Endothelial cell of hepatic sinusoid (primary cell): ENCODE measurements at regions not wholly inside any gene's neighbourhood (a gene's known extent, or its start where the extent isn't known, plus 50 kb on each side); places are given as distances from the start of the nearest gene placed in this dataset.
"Not testable (repeated sequence)": the region's sequence is repeated elsewhere in the genome, so short reads cannot be mapped to it uniquely, and the experiment has no call there.

Experiments
- in situ Hi-C: cut with HindIII; loops from 2 replicates; pipeline ENCODE4 v1.10.0; 2017; ENCODE audit warnings: low sequenced_read_pairs

GRCh38 chr5:138702166-138703077, 50.8 kb upstream of the CTNNA1 start:
- in situ Hi-C loops, result loop anchor here (5.0 kb wide), 1 partner anchor 55 kb away; no protein-coding TSS in a partner anchor

DNA sequence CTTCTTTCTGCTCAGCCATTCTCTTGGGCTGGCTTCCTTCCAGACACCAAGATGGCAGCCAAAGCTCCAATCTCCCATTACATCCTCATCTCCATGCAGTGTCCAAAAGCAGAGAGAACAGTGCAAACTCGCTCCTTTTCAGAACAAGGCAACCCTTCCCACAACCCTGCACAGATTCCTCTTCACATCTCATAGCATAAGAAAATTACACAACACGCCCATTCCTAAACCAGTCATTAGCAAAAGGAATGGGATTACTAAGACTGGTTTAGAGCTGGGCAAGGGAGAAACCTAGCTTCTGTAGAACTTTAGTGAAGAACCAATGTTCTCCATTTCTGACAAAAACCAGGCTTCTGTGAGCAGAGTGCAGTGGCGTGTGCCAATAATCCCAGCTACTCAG, 51.5 kb upstream of the CTNNA1 start:
- in situ Hi-C loops, result loop anchor here (5.0 kb wide), 1 partner anchor 54 kb away; no protein-coding TSS in a partner anchor

DNA sequence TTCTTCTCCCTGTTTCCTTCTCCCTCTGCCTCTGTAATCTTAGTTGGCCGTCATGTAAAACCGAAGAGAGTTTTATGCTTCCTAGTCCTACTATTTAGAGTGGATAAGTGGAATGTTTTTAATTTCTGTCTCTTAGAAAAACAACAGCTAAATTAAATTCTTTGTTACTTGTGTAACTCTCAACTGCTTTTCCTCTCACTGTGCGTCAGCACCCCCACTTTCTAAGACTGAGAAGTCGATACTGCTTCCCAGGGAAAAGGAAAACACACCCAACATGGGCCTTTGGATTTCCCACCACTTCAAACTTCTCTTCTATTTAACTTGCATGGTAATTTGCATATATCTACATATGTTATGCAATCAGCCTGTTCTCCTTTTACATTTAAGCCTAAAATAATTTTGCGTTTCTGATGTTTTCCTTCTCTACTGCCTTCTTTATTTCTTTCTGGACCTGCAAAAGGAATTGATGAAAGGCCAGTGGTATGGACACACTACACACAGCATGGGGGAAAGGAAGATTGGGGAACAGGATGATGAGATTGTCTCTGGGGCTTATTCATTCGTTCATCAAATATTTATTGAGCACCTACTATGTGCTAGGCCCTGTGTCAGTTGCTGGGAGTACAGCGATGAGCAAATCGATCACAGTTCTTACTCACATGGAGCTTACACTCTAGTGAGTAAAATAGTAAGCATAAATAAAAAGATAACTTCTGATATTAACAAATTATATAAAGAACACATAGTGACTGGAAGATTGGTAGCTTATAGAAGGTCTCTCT, 52.5 kb upstream of the CTNNA1 start:
- in situ Hi-C loops, result loop anchor here (5.0 kb wide), 1 partner anchor 53 kb away; no protein-coding TSS in a partner anchor

GRCh38 chr5:138699482-138699881, 53.7 kb upstream of the CTNNA1 start:
- in situ Hi-C loops, result no loop called here

- in situ Hi-C loops, result no loop called here
Measured at GRCh38 chr5:138698713-138699112, 54.5 kb upstream of the CTNNA1 start.

GRCh38 chr5:138697720-138698360, 55.4 kb upstream of the CTNNA1 start:
- in situ Hi-C loops, result no loop called here

DNA sequence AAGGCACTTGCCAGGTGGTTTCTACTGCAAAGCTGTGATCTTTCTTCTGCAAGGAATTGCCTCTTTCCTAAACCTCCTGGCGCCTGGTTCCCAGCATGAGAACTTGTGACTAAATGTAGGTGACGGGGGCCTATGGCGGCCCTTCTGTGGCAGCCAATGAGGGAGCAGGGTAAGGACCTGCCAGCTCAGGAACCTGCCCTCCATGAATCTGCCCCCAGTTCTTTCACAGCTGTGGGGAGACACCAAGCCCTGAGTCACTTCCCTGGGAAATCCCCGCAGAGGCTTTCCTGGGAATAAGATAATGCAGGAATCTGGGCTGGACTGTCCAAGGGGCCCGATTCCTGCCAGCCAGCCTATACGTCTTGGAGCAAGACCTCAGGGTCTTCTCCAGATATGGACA, 56.7 kb upstream of the CTNNA1 start:
- in situ Hi-C loops, result no loop called here

- in situ Hi-C loops, result no loop called here
Measured at GRCh38 chr5:138695781-138696180, 57.4 kb upstream of the CTNNA1 start.

DNA sequence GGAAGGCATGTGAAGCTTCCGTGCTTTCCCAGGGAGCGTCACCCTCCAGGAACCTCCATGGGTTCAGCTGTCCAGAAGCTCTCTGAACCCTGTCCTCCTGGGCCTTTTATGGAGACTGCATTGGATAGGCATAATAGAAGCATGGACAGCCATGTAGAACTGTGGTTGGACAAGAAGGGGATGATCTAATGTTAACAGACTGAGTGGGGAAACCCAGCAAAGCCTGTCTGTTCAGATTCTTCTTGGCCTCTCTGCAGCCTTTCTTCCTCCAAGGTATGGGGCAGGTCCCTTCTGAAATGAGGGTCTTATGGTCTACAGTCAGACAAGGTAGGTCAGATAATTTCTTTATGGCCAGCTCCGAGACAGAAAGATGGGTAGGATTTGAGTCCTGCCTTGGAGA, 59.1 kb upstream of the CTNNA1 start:
- in situ Hi-C loops, result no loop called here

DNA sequence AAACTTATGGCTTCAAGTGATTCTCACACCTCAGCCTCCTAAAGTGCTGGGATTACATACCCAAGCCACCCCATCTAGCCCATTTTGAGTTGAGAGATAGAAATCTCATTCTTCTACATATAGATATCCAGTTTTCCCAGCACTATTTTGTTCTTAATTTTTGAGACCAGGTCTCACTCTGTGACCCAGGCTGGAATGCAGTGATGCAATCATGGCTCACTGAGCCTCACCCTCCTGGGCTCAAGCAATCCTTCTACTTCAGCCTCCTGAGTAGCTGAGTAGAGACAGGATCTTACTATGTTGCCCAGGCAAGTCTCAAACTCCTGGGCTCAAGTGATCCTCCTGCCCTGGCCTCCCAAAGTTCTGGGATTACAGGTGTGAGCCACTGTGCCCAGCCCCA, 60.9 kb upstream of the CTNNA1 start:
- in situ Hi-C loops, result no loop called here

DNA sequence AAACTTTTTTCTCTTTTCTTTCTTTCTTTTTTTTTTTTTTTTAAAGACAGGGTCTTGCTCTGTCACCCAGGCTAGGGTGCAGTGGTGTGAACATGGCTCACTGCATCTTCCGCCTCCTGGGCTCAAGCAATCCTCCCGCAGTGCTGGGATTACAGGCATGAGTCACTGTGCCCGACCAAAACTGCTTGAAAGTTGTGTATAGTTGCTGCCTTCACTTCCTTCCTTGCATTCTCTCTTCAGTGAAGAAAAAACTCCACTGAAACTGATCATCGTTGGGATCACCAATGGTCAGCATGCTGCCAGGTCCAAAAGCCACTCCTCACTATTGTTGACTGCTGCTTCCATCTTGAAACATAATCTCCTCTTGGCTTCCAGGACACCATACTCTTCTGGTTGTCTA, 66.6 kb upstream of the CTNNA1 start:
- in situ Hi-C loops, result no loop called here

- in situ Hi-C loops, result no loop called here
Measured at GRCh38 chr5:138685193-138685745, 68.0 kb upstream of the CTNNA1 start.

GRCh38 chr5:138682462-138682861, 70.8 kb upstream of the CTNNA1 start:
- in situ Hi-C loops, result not testable (repeated sequence)

DNA sequence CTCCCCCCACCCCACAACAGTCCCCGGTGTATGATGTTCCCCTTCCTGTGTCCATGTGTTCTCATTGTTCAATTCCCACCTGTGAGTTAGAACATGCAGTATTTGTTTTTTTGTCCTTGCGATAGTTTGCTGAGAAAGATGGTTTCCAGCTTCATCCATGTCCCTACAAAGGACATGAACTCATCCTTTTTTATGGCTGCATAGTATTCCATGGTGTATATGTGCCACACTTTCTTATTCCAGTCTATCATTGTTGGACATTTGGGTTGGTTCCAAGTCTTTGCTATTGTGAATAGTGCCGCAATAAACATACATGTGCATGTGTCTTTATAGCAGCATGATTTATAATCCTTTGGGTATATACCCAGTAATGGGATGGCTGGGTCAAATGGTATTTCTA, 74.4 kb upstream of the CTNNA1 start:
- in situ Hi-C loops, result not testable (repeated sequence)

- in situ Hi-C loops, result no loop called here
Measured at GRCh38 chr5:138677782-138678181, 75.4 kb upstream of the CTNNA1 start.

- in situ Hi-C loops, result no loop called here
Measured at GRCh38 chr5:138676556-138677193, 76.5 kb upstream of the CTNNA1 start.

- in situ Hi-C loops, result no loop called here
Measured at GRCh38 chr5:138676002-138676401, 77.2 kb upstream of the CTNNA1 start.

DNA sequence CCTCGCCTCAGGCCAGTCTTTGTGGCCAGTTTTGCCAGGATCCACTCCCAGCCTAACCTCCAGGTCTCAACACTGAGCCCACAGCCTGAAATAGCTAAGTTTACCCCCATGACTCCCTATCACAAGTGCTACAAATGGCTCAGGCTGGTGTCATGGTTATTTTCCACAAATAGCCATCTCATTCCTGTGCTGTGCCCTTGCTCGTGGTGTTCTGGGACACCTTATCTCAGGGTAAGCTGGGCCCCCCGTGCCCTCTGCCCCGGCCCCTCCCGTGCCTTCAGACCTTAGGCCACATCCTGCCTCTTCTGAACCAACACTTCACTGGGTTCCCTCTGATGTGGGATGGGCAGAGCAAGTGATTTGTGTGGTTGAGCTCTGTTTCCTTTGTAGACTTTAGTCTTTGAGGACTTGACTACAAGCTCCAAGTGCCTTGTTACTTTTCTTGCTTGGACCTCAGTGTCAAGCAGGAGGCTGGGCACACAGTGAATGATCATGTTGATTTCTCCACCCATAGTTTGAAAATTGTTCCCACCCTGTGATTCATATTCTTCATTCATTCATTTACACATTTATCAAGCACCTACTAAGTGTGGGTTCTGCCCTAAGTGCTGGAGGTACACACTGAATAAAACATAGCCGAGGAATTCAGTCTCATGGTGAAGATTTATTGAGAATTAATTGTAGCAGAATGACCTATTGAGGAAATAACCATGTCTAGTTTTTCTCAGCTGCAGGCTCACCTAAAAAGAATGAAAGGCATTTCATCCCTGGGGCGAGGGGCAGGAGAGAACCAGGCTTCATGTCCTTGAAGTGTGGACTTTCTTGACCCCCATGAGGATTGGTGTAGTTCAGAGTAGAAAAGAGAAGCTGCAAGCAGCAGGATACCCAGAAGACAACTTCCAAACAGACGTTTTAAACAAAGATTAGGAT, 84.5 kb upstream of the CTNNA1 start:
- in situ Hi-C loops, result no loop called here

GRCh38 chr5:138667782-138668331, 85.4 kb upstream of the CTNNA1 start:
- in situ Hi-C loops, result not testable (repeated sequence)
